ENCODE measurements at regions not wholly inside any gene's neighbourhood (a gene's known extent, or its start where the extent isn't known, plus 50 kb on each side); places are given as distances from the start of the nearest gene placed in this dataset.

- no peak for TF ChIP-seq ELF4 (IDR thresholded peaks at IDR 0.05)
- CTCF ChIA-PET: interaction anchor here (2.2 kb wide), 1 partner anchor 315 kb away, joined by 9 read pairs; no protein-coding TSS in a partner anchor
- DNase-seq (ENCODE audit: extremely low spot score): no peak
- POLR2A ChIA-PET: no interaction called here
Observed at GRCh38 chr5:152140347-152140746, 215.7 kb upstream of the GLRA1 start.

- ChIA-PET POLR2A (no interaction called here), CTCF (no interaction called here)
Observed at GRCh38 chr5:152137063-152137462, 212.4 kb upstream of the GLRA1 start.

GRCh38 chr5:152136321-152136720 lies 211.7 kb upstream of the GLRA1 start:
- CTCF ChIA-PET: no interaction called here
- TF ChIP-seq FOXA1 (IDR thresholded peaks at IDR 0.05): no peak
- no peak for TF ChIP-seq L3MBTL2 (conservative IDR thresholded peaks at IDR 0.05)
- TF ChIP-seq NFRKB (IDR thresholded peaks at IDR 0.05): no peak
- no peak for TF ChIP-seq ZNF384 (IDR thresholded peaks at IDR 0.05)
- TF ChIP-seq TARDBP (IDR thresholded peaks at IDR 0.05): no peak
- TF ChIP-seq ARNT (IDR thresholded peaks at IDR 0.05): no peak
- TF ChIP-seq BHLHE40 (IDR thresholded peaks at IDR 0.05; ENCODE audit: borderline replicate concordance): no peak
- no peak for TF ChIP-seq FOXM1 (IDR thresholded peaks at IDR 0.05; ENCODE audit: borderline replicate concordance)
- TF ChIP-seq PKNOX1 (IDR thresholded peaks at IDR 0.05): no peak
- TF ChIP-seq FOXK2 (IDR thresholded peaks at IDR 0.05): no peak
- TF ChIP-seq SP1 (IDR thresholded peaks at IDR 0.05): no peak
- TF ChIP-seq ELF4 (IDR thresholded peaks at IDR 0.05): no peak

More at GRCh38 chr5:152137063-152137462, 212.4 kb upstream of the GLRA1 start:
- no peak for TF ChIP-seq PKNOX1 (IDR thresholded peaks at IDR 0.05)
- no peak for TF ChIP-seq FOXK2 (IDR thresholded peaks at IDR 0.05)
- TF ChIP-seq ARNT (IDR thresholded peaks at IDR 0.05): no peak
- TF ChIP-seq SP1 (IDR thresholded peaks at IDR 0.05): no peak
- no peak for TF ChIP-seq ZNF384 (IDR thresholded peaks at IDR 0.05)
- no peak for TF ChIP-seq HDGF (IDR thresholded peaks at IDR 0.05; ENCODE audit: borderline replicate concordance)
- no peak for TF ChIP-seq FOXM1 (IDR thresholded peaks at IDR 0.05; ENCODE audit: borderline replicate concordance)
- no peak for TF ChIP-seq CTBP1 (IDR thresholded peaks at IDR 0.05; ENCODE audit: borderline replicate concordance)
- no peak for TF ChIP-seq LEF1 (IDR thresholded peaks at IDR 0.05; ENCODE audit: borderline replicate concordance)
- no peak for TF ChIP-seq ELF4 (IDR thresholded peaks at IDR 0.05)
- TF ChIP-seq TARDBP (IDR thresholded peaks at IDR 0.05): no peak
- TF ChIP-seq BHLHE40 (IDR thresholded peaks at IDR 0.05; ENCODE audit: borderline replicate concordance): no peak
- TF ChIP-seq SUZ12 (IDR thresholded peaks at IDR 0.05): no peak
- no peak for TF ChIP-seq FOXA1 (IDR thresholded peaks at IDR 0.05)
- no peak for TF ChIP-seq L3MBTL2 (conservative IDR thresholded peaks at IDR 0.05)
- TF ChIP-seq NFRKB (IDR thresholded peaks at IDR 0.05): no peak
- DNase-seq (ENCODE audit: extremely low spot score): no peak

GRCh38 chr5:152135827-152136226 lies 211.2 kb upstream of the GLRA1 start:
- ChIA-PET CTCF (no interaction called here), POLR2A (no interaction called here)
- TF ChIP-seq SP1 (IDR thresholded peaks at IDR 0.05) (no peak), ARNT (IDR thresholded peaks at IDR 0.05) (no peak), SUZ12 (IDR thresholded peaks at IDR 0.05) (no peak), HDGF (IDR thresholded peaks at IDR 0.05; ENCODE audit: borderline replicate concordance) (no peak), LEF1 (IDR thresholded peaks at IDR 0.05; ENCODE audit: borderline replicate concordance) (no peak), TARDBP (IDR thresholded peaks at IDR 0.05) (no peak), ELF4 (IDR thresholded peaks at IDR 0.05) (no peak), ZNF384 (IDR thresholded peaks at IDR 0.05) (no peak), BHLHE40 (IDR thresholded peaks at IDR 0.05; ENCODE audit: borderline replicate concordance) (no peak), NFRKB (IDR thresholded peaks at IDR 0.05) (no peak), PKNOX1 (IDR thresholded peaks at IDR 0.05) (no peak), FOXM1 (IDR thresholded peaks at IDR 0.05; ENCODE audit: borderline replicate concordance) (no peak), L3MBTL2 (conservative IDR thresholded peaks at IDR 0.05) (no peak), CTBP1 (IDR thresholded peaks at IDR 0.05; ENCODE audit: borderline replicate concordance) (no peak), FOXK2 (IDR thresholded peaks at IDR 0.05) (no peak), FOXA1 (IDR thresholded peaks at IDR 0.05) (no peak)

More at GRCh38 chr5:152136321-152136720, 211.7 kb upstream of the GLRA1 start:
- POLR2A ChIA-PET: no interaction called here
- no peak for DNase-seq (ENCODE audit: extremely low spot score)

GRCh38 chr5:152125661-152126205 lies 201.1 kb upstream of the GLRA1 start:
- no peak for DNase-seq (ENCODE audit: extremely low spot score)
- POLR2A ChIA-PET: no interaction called here

More at GRCh38 chr5:152135827-152136226, 211.2 kb upstream of the GLRA1 start:
- no peak for DNase-seq (ENCODE audit: extremely low spot score)

More at GRCh38 chr5:152125661-152126205, 201.1 kb upstream of the GLRA1 start:
- CTCF ChIA-PET: no interaction called here
- no peak for TF ChIP-seq SUZ12 (IDR thresholded peaks at IDR 0.05)
- TF ChIP-seq FOXA1 (IDR thresholded peaks at IDR 0.05): no peak
- TF ChIP-seq SP1 (IDR thresholded peaks at IDR 0.05): no peak
- TF ChIP-seq HDGF (IDR thresholded peaks at IDR 0.05; ENCODE audit: borderline replicate concordance): no peak
- no peak for TF ChIP-seq ELF4 (IDR thresholded peaks at IDR 0.05)
- TF ChIP-seq L3MBTL2 (conservative IDR thresholded peaks at IDR 0.05): no peak
- no peak for TF ChIP-seq CTBP1 (IDR thresholded peaks at IDR 0.05; ENCODE audit: borderline replicate concordance)
- TF ChIP-seq FOXK2 (IDR thresholded peaks at IDR 0.05): no peak
- no peak for TF ChIP-seq BHLHE40 (IDR thresholded peaks at IDR 0.05; ENCODE audit: borderline replicate concordance)
- no peak for TF ChIP-seq TARDBP (IDR thresholded peaks at IDR 0.05)
- no peak for TF ChIP-seq FOXM1 (IDR thresholded peaks at IDR 0.05; ENCODE audit: borderline replicate concordance)
- no peak for TF ChIP-seq ZNF384 (IDR thresholded peaks at IDR 0.05)
- TF ChIP-seq ARNT (IDR thresholded peaks at IDR 0.05): no peak
- no peak for TF ChIP-seq PKNOX1 (IDR thresholded peaks at IDR 0.05)
- no peak for TF ChIP-seq LEF1 (IDR thresholded peaks at IDR 0.05; ENCODE audit: borderline replicate concordance)
- TF ChIP-seq NFRKB (IDR thresholded peaks at IDR 0.05): no peak
